Stimulated activated CD8-positive, alpha-beta memory T cell treated with anti-CD3 and anti-CD28 coated beads, Interleukin-7, amount 100 ng/mL, for 1 hour (primary cell): ENCODE measurements at regions not wholly inside any gene's neighbourhood (a gene's known extent, or its start where the extent isn't known, plus 50 kb on each side); places are given as distances from the start of the nearest gene placed in this dataset.
A peak's percentile ranks its signal among the peaks of the same experiment; 100 is the strongest.
"Not testable (repeated sequence)": the region's sequence is repeated elsewhere in the genome, so short reads cannot be mapped to it uniquely, and the experiment has no call there.

Experiments used
- DNase-seq, 2 donors: peaks; one replicate each; pipeline ENCODE4 v3.0.0-alpha.2; 2020; ENCODE audit warnings: low read depth in 2 of 2

DNA sequence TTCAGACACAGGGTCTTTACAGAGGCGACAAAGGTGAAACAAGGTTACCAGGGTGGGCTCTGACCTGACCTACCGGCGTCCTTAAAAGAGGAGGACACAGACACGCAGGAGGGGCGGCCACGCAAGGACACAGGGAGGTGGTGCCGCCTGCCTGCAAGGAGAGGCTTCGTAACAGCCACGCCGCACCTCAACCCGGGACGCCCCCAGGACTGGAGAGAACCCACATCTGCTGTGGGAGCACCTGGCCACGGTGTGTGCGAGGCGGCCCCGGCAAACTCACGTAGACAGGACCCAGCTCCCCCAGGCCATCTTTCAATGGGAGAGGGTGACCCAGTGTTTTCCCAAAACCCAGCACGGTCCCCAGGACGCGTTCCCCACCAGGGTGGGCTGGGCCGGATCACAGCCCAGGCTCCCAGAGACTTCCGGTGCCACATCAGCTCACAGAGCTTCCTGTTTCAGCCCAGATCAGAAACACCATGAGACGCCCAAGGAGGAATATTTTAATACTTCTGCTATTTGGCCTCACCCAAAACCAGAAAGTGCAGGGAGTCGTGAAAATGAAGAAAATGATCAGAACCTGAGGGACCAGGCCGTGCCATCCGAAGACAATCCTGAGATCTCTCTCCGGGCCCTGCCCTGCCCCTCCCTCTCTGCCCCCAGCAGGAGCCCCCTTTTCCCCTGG is 5417.4 kb upstream of the TPTE start:
- DNase-seq = not testable (repeated sequence)

DNA sequence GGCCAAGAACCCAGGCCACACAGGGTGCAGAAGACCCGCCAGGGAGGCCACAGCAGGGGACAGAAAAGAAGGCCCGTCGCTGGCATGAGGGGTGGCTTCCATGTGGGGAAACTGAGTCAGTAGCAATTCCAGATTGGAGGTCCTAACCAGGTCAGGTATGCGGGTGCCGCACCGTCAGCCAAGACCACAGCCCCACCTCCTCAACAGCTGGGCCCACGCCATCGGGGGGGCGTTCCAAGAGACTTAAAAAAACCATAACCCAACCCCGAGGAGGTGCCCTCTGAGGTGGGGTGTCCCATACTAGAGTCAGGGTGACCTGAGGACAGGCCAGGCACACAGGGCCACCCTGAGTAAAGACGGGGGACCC is 5416.8 kb upstream of the TPTE start:
- not testable (repeated sequence) for DNase-seq

DNA sequence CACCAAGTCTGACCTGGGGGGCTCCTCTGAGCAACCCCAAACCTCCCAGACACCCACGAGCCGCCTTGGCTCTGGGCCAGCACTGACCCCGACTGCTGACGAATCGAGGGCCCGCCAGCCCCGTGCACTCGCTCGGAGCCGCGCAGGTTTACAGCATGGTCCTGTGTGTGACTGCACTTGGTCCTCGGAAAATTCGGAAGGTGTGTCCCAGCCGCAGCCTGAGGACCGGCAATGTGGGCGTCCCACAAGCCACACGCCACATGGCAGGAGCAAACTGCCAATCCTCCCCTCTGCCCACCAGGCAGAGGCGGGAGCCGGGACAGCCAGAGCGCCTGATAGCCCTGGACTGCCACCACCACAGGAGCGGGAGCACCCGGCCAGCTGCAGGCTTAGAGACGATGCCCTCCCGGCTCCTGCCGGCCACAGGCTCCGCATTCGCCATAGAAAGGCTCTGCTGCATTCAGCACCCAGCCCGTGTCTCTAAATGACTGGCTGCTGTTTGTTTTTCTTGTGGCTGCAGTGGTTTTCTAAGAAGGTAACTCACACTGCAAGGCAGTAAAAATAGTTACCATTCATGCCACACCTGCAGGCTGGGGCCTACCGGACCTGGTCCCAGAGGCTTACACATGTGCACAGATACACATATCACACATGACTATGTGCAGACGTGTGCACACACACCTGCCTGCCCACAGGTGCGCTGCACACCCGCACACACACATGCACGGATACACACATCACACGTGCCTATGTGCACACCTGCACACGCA is 5415.3 kb upstream of the TPTE start:
- not testable (repeated sequence) for DNase-seq

DNA sequence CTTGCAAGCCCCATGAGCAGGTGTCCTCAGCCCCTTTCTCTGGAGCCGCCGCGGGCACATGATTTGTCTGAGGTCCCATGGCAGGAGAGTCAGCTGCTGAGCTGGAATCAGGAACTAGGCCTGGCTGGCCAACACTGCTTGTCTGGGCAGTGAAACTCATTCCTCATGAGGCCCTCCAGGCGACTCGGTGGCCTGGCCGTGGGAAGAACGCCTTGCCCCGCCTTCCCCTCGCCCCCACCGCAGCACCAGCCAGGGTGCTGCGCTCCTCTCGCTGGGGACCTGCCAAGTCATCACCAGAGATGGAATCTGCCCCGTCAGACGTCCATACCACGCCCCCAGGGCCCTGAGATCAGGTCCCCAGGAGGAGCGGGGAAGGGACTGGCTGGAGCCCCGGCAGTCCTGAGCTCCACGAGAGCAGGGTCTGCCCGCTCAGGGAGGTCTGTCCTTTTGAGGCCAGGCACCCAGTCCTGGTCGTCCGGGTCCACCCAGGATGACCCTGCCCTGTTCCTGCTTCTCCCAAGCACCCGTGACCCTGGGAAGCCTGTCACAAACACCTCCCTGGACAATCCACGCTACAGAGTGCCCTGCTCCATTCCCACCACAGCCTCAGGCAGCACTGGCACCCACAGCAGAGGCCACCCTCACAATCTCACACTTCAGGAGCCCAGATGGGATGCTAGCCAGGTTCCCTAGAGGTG is 5414.5 kb upstream of the TPTE start:
- DNase-seq = not testable (repeated sequence)

DNA sequence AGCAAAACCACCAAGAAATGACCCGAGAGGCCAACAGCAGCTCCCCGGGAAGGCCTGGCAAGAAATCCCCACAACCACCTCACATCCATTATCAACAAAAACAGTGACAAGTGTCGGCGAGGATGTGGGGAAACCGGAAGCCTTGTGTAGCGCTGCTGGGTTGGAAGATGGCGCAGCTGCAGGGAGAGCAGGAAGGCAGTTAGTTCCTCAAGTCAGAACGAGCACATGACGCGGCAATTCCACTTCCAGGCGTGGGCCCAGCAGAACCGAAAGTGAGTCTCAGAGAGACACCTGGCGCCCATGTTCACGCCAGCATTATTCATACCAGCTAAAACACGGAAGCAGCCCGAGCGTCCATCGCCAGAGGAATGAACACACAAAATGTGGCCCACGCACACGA is 5413.7 kb upstream of the TPTE start:
- not testable (repeated sequence) for DNase-seq

DNA sequence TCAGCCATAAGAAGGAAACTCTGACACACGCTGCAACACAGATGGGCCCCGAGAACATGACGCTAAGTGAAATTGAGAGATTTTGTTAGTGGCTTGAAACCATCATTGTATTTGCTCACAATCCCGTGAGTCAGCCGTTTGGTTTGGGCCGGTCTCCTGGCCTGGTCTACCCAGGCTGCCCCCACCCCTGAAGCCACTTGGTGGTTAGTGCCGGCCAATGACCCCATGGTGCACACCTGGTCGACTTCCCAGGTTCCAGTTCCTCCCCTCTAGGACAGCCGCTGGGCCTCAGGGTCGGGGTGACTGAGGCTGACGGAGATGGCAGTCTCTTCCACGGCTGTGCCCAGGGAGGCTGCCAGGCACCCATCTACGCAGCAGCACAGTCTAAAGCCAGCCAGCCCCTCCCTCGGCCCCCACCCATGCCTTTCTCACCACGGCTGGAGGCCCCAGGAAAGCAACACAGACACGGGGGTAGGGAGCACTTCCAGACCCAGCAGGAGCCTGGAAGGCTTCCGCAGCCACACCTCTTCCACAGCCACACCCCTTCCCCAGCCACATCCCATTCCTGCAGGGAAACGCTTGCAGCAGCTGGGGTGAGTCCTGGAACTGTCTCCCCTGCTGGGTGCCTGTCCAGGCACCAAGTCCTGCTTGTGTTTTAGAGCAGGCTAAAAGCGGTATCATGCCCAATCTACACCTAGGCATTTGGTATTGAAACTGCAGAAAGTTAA is 5413.2 kb upstream of the TPTE start:
- DNase-seq = not testable (repeated sequence)

DNA sequence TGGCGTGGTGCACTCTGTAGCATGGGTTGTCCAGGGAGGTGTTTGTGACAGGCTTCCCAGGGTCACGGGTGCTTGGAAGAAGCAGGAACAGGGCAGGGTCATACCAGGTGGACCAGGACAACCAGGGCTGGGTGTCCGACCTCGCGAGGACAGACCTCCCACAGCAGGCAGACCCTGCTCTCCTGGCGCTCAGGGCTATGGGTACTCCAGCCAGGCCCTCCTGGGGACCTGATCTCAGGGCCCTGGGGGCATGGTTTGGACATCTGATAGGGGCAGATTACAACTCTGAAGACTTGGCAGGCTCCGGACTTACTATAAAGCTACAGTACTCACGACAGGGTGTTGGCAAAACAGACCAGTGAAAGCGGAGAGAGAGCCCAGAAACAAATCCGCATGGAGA is 5410.2 kb upstream of the TPTE start:
- DNase-seq = not testable (repeated sequence)

DNA sequence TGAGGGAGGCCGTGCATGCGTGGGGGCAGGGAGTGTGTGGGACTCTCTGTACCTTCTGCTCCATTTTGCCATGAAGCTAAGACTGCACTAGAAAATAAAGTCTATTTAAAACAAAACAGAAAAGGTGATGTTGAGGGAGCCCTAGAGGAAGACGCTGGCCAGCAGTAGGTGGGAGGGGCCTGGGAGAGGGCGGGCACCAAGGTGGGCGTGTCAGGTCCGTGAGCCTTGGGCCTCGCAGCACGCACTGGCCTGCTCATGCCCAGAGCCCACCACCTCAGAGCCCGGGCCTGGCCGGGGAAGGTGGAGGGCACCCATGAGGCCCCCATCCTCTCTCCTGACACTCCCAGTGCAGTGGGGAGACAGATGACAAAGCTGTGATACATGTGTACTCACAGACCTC is 5408.3 kb upstream of the TPTE start:
- DNase-seq = not testable (repeated sequence)

DNA sequence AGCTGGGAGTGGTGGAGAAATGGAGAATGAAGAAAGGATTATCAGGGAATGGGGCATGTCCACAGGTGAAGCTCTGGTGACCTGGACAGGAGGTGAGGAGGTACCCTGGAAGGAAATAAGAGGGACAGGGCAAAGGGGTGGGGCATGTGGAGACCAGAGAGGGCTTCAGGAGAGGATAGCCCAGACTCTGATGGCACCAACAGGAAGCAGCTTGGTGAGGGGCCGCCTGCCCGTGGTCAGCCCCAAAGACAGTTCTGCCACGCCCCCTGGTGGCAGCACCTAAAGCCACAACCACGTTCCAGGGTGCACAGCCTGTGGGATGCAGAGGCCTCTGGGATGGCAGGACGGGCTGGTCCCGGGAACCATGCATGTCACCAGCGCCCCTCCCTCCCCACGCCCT is 5406.9 kb upstream of the TPTE start:
- DNase-seq = not testable (repeated sequence)

DNA sequence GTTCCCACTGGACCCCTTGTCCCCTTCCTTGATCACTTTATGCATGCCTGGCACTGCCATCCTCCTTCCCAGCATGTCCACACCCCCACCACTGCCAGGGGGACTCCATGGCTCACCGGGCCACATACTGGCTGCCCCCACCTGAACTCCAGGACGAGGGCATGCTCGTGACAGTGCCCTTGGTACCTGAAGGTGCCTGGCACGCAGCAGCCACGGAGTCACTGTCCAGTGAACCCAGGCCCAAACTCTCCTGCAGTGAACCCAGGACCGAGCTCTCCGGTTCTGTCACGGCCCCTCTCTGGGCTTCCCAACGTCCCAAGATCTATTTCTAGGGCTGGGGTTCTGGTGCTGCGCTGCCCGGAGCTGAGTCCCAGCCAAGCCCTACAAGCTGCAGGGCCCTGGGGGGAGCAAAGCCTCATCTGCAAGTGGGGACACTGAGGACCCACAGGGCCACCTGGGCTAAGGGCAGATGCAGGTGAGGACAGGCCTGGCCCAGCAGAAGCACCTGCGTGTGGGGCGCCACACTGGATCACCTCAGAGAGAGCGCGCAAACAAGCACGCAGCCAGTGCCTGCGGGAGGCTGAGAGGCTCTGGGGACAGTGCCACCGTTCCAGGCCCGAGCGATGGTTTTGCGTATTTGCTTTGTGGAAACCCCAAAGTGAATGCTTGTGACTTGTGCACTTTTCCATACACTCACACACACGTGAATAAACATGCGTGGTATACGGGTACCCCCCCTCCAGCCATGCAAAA is 5406.3 kb upstream of the TPTE start:
- not testable (repeated sequence) for DNase-seq

DNA sequence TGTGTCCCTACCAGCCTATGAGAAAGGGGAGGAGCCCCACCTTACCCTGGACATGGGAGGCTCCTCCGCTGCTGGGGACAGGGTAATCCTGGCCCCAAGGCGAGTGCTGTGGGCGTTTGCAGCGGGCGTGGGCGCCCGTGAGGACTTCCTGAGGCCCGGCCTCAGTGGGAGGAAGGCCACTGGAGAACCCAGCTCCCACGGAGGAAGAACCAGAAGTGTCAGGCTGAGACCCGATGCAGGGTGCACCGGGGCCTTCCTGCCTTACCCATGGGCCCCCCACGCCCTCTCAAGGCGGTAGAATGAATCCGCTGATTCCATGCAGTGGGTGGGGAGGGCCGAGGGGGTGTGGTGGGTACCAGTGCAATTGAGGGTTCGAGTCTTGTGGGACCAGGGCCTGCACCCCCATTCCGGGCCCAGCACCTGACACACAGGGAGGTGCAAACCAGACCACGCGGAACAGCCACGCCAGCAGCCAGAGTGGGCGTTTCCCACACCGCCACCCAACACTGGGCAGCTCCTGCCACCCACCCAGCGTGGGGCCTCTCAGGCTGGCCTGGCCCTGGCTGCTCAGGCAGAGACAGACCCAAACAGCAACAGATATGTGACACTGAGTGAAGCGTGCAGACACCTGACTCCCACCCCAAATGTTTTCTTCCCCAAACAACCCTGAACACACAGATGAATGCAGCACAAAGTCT is 5405.6 kb upstream of the TPTE start:
- DNase-seq = not testable (repeated sequence)

DNA sequence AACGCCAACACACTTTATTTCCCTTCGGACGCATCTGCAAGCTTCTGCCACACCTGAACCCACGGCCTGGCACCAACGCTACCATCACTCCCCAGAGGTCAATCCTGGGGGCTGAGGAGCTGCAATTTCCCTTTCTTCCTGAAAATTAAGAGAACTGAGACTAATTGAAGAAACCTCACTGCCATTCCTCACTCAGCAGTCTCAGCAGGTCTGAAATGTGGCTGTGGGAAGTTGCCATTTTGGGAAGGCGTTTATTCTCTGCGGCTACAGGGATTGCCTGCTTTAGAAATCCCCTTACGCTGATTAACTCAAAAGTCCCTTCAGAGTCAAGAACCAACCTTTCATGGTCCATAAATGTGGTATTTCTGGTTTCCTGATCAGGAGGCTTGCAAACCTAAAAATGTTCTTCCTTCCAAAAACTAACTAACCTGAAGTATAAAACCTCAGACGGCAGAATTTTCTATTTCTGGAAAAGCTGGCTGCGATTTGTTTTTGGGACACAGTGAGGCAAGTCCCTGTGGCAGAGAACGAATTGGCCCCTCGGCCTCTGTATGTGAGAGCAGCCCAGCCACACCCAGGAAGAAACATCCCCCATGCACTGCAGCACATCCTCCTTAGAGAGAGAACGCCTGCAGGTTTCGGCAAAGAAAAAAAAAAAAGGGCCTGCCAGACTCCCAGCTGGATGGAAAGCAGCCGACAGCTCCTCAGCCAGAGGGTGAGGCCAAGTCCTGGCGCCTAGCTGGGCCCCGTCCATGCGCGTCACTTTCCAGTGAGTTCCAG is 5404.8 kb upstream of the TPTE start:
- DNase-seq = not testable (repeated sequence)

DNA sequence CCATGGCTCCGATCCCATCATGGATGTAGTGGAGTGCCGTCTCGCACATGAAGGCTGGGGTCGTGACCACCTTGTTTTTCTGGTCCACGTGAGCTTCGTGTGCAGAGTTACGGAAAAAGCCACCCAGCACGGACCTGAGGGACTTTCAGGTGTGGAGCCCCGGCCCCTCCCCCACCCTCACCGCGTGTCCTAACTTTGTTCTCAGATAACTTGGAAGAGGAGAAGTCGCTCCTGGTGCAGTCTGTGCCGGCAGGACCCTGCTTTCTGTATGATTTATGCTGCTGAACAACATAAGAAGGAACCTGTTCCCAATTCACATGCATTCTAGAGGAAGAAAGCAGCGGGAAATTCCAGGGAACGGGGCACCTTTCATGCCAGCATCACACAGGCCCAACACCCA is 5404.2 kb upstream of the TPTE start:
- not testable (repeated sequence) for DNase-seq

DNA sequence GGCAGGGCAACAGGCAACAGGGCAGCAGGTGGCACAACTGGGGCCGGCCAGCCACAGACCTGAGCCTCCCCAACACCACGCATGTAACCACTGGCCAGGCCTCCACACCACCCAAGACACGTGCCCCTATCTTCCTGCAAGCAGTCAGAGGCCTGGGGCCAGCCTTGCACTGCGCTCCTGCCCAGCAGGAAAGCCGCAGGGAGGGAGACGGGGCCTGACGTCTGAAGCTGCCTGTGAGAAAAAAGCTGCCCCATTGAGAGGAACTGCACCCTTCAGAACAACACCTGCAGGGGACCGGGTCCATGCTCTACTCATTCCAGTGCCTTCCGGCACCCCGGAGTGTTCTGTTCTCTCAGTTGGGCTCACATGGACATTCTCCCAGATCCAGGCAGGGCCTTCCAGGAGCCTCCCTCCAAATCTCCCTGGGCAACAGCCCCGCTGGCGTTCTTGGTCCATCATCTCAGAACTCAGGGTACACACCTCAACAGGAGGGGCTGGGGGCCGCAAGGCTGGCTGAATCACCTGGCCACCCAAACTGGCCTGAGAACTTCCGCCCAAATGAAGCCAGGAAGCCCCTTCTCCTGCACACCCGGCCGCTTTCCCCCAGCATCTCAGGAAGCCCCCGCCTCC is 5403.6 kb upstream of the TPTE start:
- DNase-seq = not testable (repeated sequence)

DNA sequence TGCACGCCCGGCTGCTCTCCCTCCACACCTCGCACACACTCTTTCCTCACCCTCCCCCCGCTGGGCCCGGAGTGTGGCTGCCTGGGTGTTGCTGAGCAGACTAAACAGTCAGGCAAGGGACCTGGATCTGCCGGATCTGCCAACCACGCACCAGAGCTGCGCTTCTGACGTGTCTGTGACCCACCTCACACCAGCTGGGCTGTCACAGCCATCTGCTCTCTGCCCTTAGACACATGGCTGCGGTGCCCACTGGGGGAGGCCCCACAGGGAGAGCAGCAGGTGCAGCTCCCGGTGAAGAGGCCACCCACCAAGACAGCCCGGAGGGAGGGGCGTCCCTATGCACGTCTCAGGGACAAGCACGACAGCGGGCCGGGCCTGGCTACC is 5403.1 kb upstream of the TPTE start:
- DNase-seq = not testable (repeated sequence)

DNA sequence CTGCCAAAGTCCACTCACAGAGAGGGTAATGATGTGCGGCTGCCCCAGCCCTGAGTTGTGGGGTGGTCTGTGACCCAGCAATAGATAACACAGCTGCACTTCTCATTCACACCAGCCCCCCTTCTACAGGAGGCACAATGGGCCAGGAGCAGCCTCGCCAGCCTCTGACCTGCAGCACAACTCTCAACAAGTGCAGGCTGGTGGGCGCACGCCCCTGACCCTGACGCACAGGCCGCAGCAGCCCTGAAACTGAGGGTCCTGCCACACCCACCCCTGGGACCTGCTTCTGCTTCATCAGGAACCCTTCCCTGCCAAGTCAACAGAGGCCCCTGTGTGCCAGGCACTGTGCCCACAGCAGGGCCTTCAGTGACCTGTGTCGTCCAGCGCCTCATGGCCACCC is 5402.2 kb upstream of the TPTE start:
- DNase-seq = not testable (repeated sequence)

DNA sequence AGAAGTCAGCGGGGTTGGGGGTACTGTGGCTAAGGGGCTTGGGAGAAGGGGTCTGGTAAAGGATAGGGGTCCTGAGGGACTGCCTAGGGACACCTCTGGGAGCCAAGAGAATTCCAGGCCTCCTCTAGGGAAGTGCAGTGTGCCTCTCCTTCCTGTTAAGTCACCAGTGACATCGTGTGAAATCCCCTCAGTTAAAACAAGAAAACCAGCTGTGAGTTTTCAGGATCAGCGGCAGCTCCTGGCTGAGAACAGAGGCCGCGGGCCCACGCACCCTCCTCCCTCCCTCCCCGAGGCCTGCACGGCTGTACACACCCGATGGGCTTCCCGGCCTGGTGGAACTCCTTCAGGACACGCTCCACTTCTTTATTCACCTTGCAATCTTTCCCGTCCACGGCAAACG is 5400.0 kb upstream of the TPTE start:
- DNase-seq = not testable (repeated sequence)

DNA sequence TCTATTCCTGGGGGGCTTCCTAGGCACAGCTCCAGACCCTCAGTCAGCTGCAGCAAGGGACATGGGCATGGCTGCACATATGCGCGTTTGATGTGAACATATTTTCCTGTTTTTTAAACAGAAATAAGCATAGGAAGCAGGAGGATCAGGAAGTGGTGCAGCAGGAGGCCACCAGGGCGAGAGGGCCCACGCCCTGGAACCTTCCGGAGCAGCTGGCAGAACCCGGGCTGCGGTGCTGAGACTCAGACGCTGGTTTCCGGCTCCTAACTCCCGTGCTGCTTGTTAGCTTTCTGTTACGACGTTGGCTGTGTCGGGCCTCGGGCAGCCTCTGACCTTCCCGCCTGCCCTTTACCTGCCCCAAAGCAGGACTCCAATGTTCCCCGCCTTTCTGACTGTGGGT is 5399.5 kb upstream of the TPTE start:
- DNase-seq = not testable (repeated sequence)

DNA sequence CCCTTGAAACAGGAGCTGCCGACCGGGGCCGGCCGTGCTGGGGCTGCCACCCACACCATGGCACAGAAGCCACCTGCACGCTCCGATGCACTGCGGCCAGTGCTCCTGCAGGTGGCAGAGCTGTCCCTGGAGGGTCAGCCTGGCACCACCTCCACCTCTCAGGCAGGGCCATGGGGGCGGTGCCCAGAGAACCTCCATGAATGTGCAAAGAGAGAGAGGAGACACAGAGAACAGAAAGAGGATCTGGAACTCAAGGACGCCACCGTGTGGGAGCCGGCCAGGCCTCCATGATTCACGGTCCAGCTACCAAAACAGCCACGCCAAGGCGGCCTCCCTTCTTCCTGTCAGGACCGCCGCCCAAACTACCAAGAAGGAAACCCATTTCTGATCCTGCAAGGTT is 5397.7 kb upstream of the TPTE start:
- peak; percentile 48 to 55 for DNase-seq
